GM12865 (cell line): ENCODE measurements at regions not wholly inside any gene's neighbourhood (a gene's known extent, or its start where the extent isn't known, plus 50 kb on each side); places are given as distances from the start of the nearest gene placed in this dataset.

Experiments
- DNase-seq: peaks from one replicate; pipeline ENCODE4 v3.0.0; 2010; ENCODE audit warnings: low read depth
- H3K4me3 ChIP-seq: 2 replicates; pipeline ENCODE4 v1.5.1; 2011; ENCODE audit warnings: mild to moderate bottlenecking, low read depth, low read length, control low read depth
- TF ChIP-seq, protein P1 (sequence below): IDR thresholded peaks from 2 replicates; pipeline ENCODE4 v1.5.1; 2011; ENCODE audit warnings: low read length, control low read depth, low read depth, inconsistent platforms; ENCODE audit not compliant: insufficient read depth; ENCODE audit errors: missing control alignments

DNA sequence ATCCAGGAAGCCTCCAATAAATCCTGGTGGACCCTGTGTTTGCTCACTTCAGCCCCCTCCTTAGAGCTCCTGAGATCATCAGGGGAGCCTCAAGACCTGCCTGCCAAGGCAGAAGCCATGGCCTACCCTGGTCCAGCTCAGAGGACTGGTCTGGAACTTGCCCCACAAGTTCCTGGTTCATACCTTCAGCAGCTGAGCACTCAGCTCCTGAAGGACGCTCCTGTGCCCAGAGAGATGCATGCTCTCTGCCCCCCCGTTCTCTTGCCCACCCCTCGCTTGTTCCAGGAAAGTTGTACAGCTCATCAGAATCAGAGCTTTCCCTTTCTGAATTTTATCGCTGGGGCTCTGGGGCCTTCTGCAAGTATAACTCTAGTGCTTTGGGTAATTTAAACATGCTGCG is 210.5 kb upstream of the ISX start:
- no peak for DNase-seq
- TF ChIP-seq, protein P1, sequence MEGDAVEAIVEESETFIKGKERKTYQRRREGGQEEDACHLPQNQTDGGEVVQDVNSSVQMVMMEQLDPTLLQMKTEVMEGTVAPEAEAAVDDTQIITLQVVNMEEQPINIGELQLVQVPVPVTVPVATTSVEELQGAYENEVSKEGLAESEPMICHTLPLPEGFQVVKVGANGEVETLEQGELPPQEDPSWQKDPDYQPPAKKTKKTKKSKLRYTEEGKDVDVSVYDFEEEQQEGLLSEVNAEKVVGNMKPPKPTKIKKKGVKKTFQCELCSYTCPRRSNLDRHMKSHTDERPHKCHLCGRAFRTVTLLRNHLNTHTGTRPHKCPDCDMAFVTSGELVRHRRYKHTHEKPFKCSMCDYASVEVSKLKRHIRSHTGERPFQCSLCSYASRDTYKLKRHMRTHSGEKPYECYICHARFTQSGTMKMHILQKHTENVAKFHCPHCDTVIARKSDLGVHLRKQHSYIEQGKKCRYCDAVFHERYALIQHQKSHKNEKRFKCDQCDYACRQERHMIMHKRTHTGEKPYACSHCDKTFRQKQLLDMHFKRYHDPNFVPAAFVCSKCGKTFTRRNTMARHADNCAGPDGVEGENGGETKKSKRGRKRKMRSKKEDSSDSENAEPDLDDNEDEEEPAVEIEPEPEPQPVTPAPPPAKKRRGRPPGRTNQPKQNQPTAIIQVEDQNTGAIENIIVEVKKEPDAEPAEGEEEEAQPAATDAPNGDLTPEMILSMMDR, result no peak

DNA sequence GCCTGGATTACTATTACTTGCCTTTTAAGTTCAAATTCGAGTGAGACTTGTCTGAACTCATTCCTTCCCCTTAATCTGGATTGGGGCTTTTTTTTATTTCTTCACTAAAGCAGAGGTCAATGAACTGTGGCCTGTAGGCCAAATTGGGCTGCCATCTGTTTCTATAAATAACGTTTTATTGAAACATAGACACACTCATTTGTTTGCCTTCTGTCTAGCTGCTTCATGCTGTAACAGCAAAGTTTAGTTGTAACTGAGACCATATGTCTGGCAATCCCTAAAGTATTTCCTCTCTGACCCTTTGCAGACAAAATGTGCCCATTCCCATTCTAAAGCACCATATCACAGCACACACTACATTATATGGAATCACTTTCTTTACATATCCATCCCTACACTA is 207.9 kb upstream of the ISX start:
- DNase-seq, result no peak
- TF ChIP-seq, protein P1, result no peak
- no peak overlapping the region for H3K4me3 ChIP-seq

More for the DNA sequence above, 210.5 kb upstream of the ISX start:
- no peak overlapping the region for H3K4me3 ChIP-seq

- H3K4me3 ChIP-seq, result no peak overlapping the region
- TF ChIP-seq, protein P1, result no peak
- DNase-seq, result peak; percentile 59
Measured at GRCh38 chr22:34861787-34862186, 204.2 kb upstream of the ISX start.

DNA sequence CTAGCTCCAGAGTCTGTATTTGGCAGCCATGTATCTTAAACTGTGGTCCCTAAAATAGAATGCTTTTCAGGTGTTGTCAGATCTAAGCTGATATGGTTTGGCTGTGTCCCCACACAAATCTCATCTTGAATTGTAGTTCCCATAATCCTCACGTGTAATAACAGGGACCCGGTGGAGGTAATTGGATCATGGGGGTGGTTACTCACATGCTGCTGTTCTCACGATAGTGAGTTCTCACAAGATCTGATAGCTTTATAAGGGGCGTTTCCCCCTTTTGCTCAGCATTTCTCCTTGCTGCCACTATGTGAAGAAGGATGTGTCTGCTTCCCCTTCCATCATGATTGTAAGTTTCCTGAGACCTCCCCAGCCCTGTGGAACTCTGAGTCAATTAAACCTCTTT is 199.9 kb upstream of the ISX start:
- no peak for DNase-seq
- TF ChIP-seq, protein P1, result no peak
- H3K4me3 ChIP-seq, result no peak overlapping the region

GRCh38 chr22:34866495-34867131 is 199.3 kb upstream of the ISX start:
- H3K4me3 ChIP-seq, result no peak overlapping the region
- DNase-seq, result no peak
- TF ChIP-seq, protein P1, result no peak

DNA sequence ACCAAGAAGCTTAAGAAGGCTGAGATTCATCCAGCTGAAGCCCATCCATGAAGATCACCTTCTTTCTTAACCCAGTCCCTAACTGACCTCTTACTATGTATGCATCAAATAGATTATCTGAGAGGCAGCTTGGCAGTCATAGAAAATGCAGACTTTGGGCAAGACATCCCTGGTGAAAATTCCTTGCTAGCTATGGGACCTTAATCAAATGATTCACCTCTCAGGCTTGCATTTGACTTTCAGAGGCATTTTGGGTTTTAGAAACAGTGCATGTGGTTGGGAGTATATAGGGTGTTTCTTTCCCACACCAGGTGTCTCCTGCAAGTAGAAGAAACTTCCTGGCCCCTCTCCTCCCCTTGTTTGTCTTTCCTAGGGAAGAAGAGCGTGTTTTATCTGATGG is 188.5 kb upstream of the ISX start:
- no peak for DNase-seq
- H3K4me3 ChIP-seq, result no peak overlapping the region
- TF ChIP-seq, protein P1, result no peak

DNA sequence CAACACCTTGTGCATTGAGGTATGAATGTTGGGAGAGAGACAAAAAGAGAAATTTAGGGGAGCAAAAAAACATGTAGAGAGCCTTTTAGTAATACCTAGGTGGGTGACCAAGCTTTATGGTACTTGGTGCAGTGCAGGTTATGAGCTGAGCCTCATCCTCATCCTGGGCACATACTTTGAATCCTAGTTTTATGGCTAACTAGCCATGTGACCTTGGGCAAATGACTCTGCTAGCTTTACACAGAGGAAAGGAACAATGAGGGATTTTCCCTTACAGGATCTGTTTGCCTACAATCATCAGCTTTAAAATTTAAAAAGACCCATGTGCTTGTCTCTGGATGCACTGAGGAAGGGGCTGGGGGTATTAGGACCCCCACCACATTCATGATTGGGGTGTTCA is 187.8 kb upstream of the ISX start:
- no peak overlapping the region for H3K4me3 ChIP-seq
- TF ChIP-seq, protein P1, result no peak
- no peak for DNase-seq
